ENCODE measurements at regions not wholly inside any gene's neighbourhood (a gene's known extent, or its start where the extent isn't known, plus 50 kb on each side); places are given as distances from the start of the nearest gene placed in this dataset.

DNA sequence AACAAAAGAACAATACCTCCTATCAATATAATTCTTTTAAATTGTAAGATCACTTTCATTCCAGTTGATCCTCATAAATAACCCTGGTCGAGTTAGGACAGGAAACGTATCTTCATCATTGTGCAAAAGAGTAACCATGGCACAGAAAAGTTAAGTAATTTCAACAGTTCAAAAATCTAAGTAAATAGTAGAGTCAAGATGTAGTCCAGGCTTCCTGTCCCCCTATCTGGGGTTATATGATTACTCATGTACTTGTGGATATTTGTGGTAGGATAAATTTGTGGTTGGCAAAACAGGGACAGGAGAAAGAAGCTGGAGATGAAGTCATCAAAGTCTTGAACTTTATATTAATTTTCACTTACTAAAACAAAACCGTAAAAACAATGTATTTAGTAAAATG, 772.6 kb downstream of the TSN start:
- ATAC-seq, result no peak
- no peak overlapping the region for H3K9ac ChIP-seq (ENCODE audit: insufficient read depth in 1 of 2, low read depth in 2 of 2, low read length in 2 of 2)
- no peak overlapping the region for H3K4me2 ChIP-seq (ENCODE audit: insufficient read depth, low read length)
- no peak for FAIRE-seq
- no peak overlapping the region for H3K4me3 ChIP-seq
- H2AFZ ChIP-seq (ENCODE audit: low read depth, low read length), result no peak overlapping the region
- H3K36me3 ChIP-seq (ENCODE audit: control insufficient read depth, insufficient read depth, low read length), result no peaks in the 10 kb centered on the region
- no peaks in the 10 kb centered on the region for H4K20me1 ChIP-seq (replicated peaks; ENCODE audit: control insufficient read depth, insufficient read depth, low read length)
- WGBS (ENCODE audit: insufficient coverage, low coverage, missing lambda C conversion rate), result 2% methylated on average over 3 of the region's 3 CpGs
- no TSS peak for BruUV-seq (replicated peaks)
- H3K27me3 ChIP-seq (ENCODE audit: control insufficient read depth in 2 of 2, insufficient read depth in 2 of 2, low read length in 2 of 2), result no peaks in the 10 kb centered on the region
- intact Hi-C loops (cut with micrococcal nuclease) (no loop called here), in situ Hi-C loops (cut with MboI) (no loop called here)
- ChIA-PET CTCF (ENCODE audit: low intra/inter-chr PET ratio) (no interaction called here), POLR2A (no interaction called here)
- no peaks in the 10 kb centered on the region for H3K79me2 ChIP-seq (ENCODE audit: control insufficient read depth, insufficient read depth, low read length)
- no peak overlapping the region for H3K27ac ChIP-seq (ENCODE audit: extremely low read depth, low read depth, low read length)
- H3K4me1 ChIP-seq (replicated peaks in 1 of 2; ENCODE audit: control insufficient read depth in 2 of 2, insufficient read depth in 2 of 2, low read length in 2 of 2), result no peaks in the 10 kb centered on the region
- no peaks in the 10 kb centered on the region for H3K9me1 ChIP-seq (ENCODE audit: control insufficient read depth, insufficient read depth, low read length)
- TF ChIP-seq ZNF561 (CRISPR knock-in tag; conservative IDR thresholded peaks at IDR 0.05) (no peak), ZNF780A (CRISPR knock-in tag; IDR thresholded peaks at IDR 0.05) (no peak), ZNF76 (CRISPR knock-in tag; IDR thresholded peaks at IDR 0.05; ENCODE audit: borderline replicate concordance) (no peak), BRD9 (IDR thresholded peaks at IDR 0.05; ENCODE audit: low read depth, partially characterized antibody) (no peak), JUND (IDR thresholded peaks at IDR 0.05; ENCODE audit: borderline replicate concordance, low read depth, low read length) (no peak), JUND (tag; IDR thresholded peaks at IDR 0.05; ENCODE audit: borderline replicate concordance, low read depth, low read length) (no peak), ZBTB1 (CRISPR knock-in tag; IDR thresholded peaks at IDR 0.05; ENCODE audit: borderline replicate concordance, low read depth) (no peak), BHLHE40 (IDR thresholded peaks at IDR 0.05; ENCODE audit: low read length) (no peak), TFAM (CRISPR knock-in tag; conservative IDR thresholded peaks at IDR 0.05) (no peak), KDM2B (CRISPR knock-in tag; IDR thresholded peaks at IDR 0.05) (no peak), SOX6 (IDR thresholded peaks at IDR 0.05) (no peak), COPS2 (conservative IDR thresholded peaks at IDR 0.05) (no peak), CCAR2 (IDR thresholded peaks at IDR 0.05; ENCODE audit: low read depth, low read length) (no peak), ZNF695 (CRISPR knock-in tag; IDR thresholded peaks at IDR 0.05) (no peak), ZBTB11 (CRISPR knock-in tag; IDR thresholded peaks at IDR 0.05) (no peak), NCOR1 (IDR thresholded peaks at IDR 0.05) (no peak), FOXO4 (CRISPR knock-in tag; IDR thresholded peaks at IDR 0.05) (no peak), KAT8 (IDR thresholded peaks at IDR 0.05; ENCODE audit: low read depth) (no peak), SMARCA4 (IDR thresholded peaks at IDR 0.05) (no peak), PKNOX1 (IDR thresholded peaks at IDR 0.05) (no peak), BMI1 (IDR thresholded peaks at IDR 0.05; ENCODE audit: low read length) (no peak)
- no peaks in the 10 kb centered on the region for H3K9me3 ChIP-seq (replicated peaks; ENCODE audit: control insufficient read depth, insufficient read depth, low read depth, low read length)
- DNase-seq (ENCODE audit: extremely low read depth in 1 of 4, low spot score in 3 of 4), result no peak
